Astrocyte of the cerebellum (primary cell): ENCODE measurements at regions not wholly inside any gene's neighbourhood (a gene's known extent, or its start where the extent isn't known, plus 50 kb on each side); places are given as distances from the start of the nearest gene placed in this dataset.
A peak's percentile ranks its signal among the peaks of the same experiment; 100 is the strongest.

Experiments used
- DNase-seq: peaks from one replicate; pipeline ENCODE4 v3.0.0-alpha.2; 2011; ENCODE audit warnings: low read depth
- H3K4me3 ChIP-seq: 2 replicates; pipeline ENCODE4 v1.5.1; 2011; ENCODE audit warnings: mild to moderate bottlenecking, low read depth, low read length, moderate library complexity
- CTCF ChIP-seq: IDR thresholded peaks from 2 replicates; pipeline ENCODE4 v1.5.1; 2012; ENCODE audit warnings: low read length, low read depth, moderate library complexity, mild to moderate bottlenecking; ENCODE audit errors: missing control alignments
- in situ Hi-C: cut with HindIII; loops from 2 replicates; pipeline ENCODE4 v1.10.0; 2017; ENCODE audit warnings: low sequenced_read_pairs

DNA sequence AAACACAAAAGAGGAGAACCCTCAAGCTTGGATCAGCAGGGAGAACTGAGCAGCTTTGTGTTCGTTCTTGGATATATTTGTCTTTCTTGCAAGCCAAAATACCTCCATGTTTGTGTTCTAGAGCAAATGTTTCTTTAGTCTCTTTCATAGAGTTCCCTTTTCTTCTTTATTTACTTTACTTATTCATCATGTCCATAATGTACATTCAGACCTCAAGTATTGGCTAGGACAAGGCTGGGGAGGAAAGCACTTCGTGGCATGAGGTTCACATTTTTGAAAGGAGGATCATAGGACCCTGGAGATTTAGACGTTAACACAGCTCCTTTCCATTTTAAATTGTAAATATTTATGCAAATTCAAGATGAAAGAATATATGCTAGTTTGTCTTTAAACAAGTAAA, 590.2 kb upstream of the MEF2C start:
- no peak for DNase-seq
- H3K4me3 ChIP-seq = no peak overlapping the region
- no peak for TF ChIP-seq CTCF
- in situ Hi-C loops = no loop called here

DNA sequence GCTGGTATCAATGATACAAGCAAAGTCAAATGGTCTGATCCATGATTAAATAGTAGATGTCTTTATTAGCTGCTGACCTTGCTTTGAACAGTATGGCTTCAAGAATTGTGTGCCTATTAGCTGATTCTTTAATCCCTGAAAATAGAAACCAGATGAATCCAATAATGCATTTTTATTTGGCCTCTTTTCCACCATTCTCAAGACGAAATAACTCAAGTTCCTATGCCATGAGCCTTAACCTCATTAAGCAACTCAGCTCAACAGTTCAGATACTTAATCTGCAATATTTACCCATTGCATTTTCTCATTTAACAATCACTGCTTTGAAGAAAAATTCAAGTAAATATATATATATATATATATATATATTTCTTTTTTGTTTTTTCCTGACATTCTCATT, 588.6 kb upstream of the MEF2C start:
- TF ChIP-seq CTCF = no peak
- no peak for DNase-seq
- no peak overlapping the region for H3K4me3 ChIP-seq
- in situ Hi-C loops = no loop called here

- no peak for TF ChIP-seq CTCF
- in situ Hi-C loops = no loop called here
- DNase-seq = no peak
Observed at GRCh38 chr5:89471115-89471514, 588.1 kb upstream of the MEF2C start.

GRCh38 chr5:89470658-89471057, 587.7 kb upstream of the MEF2C start:
- in situ Hi-C loops = no loop called here
- no peak for DNase-seq
- TF ChIP-seq CTCF = no peak
- no peak overlapping the region for H3K4me3 ChIP-seq

More at GRCh38 chr5:89471115-89471514, 588.1 kb upstream of the MEF2C start:
- no peak overlapping the region for H3K4me3 ChIP-seq

GRCh38 chr5:89458332-89458656, 575.3 kb upstream of the MEF2C start:
- no peak overlapping the region for H3K4me3 ChIP-seq
- in situ Hi-C loops = no loop called here
- DNase-seq = no peak
- no peak for TF ChIP-seq CTCF

GRCh38 chr5:89457411-89458331, 574.7 kb upstream of the MEF2C start:
- in situ Hi-C loops = no loop called here
- no peak for TF ChIP-seq CTCF
- H3K4me3 ChIP-seq = no peak overlapping the region
- peak; percentile 32 for DNase-seq
